ENCODE measurements at regions not wholly inside any gene's neighbourhood (a gene's known extent, or its start where the extent isn't known, plus 50 kb on each side); places are given as distances from the start of the nearest gene placed in this dataset.

- TF ChIP-seq CTCF (IDR thresholded peaks at IDR 0.05) (no peak), POLR2A (IDR thresholded peaks at IDR 0.05) (no peak)
Observed at GRCh38 chr16:72362476-72362875, 190.5 kb upstream of the PMFBP1 start.

All from upper lobe of left lung (tissue), 4 donors.